Loucy (cell line): ENCODE measurements at regions not wholly inside any gene's neighbourhood (a gene's known extent, or its start where the extent isn't known, plus 50 kb on each side); places are given as distances from the start of the nearest gene placed in this dataset.

Experiments
- H2AFZ ChIP-seq: fragments of 200-600 bp; sonication (generic); 2 replicates; pipeline ENCODE4 v1.6.0; 2016; ENCODE audit warnings: antibody characterized with exemption, mild to moderate bottlenecking, low read length, moderate library complexity
- H3F3A ChIP-seq: fragments of 200-600 bp; 2 replicates; pipeline ENCODE4 v1.6.0; 2016; ENCODE audit warnings: antibody characterized with exemption, low read depth, mild to moderate bottlenecking
- H3K27me3 ChIP-seq: fragments of 200-600 bp; sonication (generic); 2 replicates; pipeline ENCODE4 v1.6.1; 2014; ENCODE audit warnings: low read length, mild to moderate bottlenecking; ENCODE audit not compliant: insufficient read depth, poor library complexity, severe bottlenecking
- H3K36me3 ChIP-seq: fragments of 200-600 bp; sonication (generic); 2 replicates; pipeline ENCODE4 v1.6.1; 2016; ENCODE audit warnings: low read length; ENCODE audit not compliant: insufficient read depth
- H3K4me1 ChIP-seq: fragments of 200-600 bp; sonication (generic); 2 replicates; pipeline ENCODE4 v1.5.1; 2014; ENCODE audit warnings: low read length, mild to moderate bottlenecking; ENCODE audit not compliant: insufficient read depth, poor library complexity, severe bottlenecking
- H3K4me2 ChIP-seq: fragments of 200-600 bp; sonication (generic); 2 replicates; pipeline ENCODE4 v1.6.0; 2014; ENCODE audit warnings: antibody characterized with exemption, low read length, low read depth, mild to moderate bottlenecking; ENCODE audit not compliant: poor library complexity, severe bottlenecking
- H3K4me3 ChIP-seq: fragments of 200-600 bp; sonication (generic); 2 replicates; pipeline ENCODE4 v1.5.1; 2014; ENCODE audit warnings: low read length, mild to moderate bottlenecking, mixed read lengths; ENCODE audit not compliant: poor library complexity, severe bottlenecking
- H3K79me2 ChIP-seq: fragments of 200-600 bp; sonication (generic); 2 replicates; pipeline ENCODE4 v1.6.1; 2014; ENCODE audit warnings: low read length; ENCODE audit not compliant: insufficient read depth
- H3K9ac ChIP-seq: fragments of 200-600 bp; sonication (generic); 2 replicates; pipeline ENCODE4 v1.6.0; 2014; ENCODE audit warnings: mild to moderate bottlenecking, low read depth, low read length, moderate library complexity; ENCODE audit not compliant: poor library complexity, severe bottlenecking
- H3K9me2 ChIP-seq: fragments of 200-600 bp; sonication (generic); replicated peaks from 2 replicates; pipeline ENCODE4 v1.6.1; 2016; ENCODE audit warnings: low read depth, low read length, mixed read lengths
- H3K9me3 ChIP-seq: fragments of 200-600 bp; sonication (generic); 2 replicates; pipeline ENCODE4 v1.6.1; 2014; ENCODE audit warnings: mild to moderate bottlenecking, antibody characterized with exemption, low read length, low read depth; ENCODE audit not compliant: insufficient read depth
- H4K20me1 ChIP-seq: fragments of 200-600 bp; sonication (generic); 2 replicates; pipeline ENCODE4 v1.6.0; 2014; ENCODE audit warnings: antibody characterized with exemption, low read length, mild to moderate bottlenecking; ENCODE audit not compliant: insufficient read depth, poor library complexity, severe bottlenecking
- CTCF ChIP-seq: fragments of 200-600 bp; sonication (generic); conservative IDR thresholded peaks from 2 replicates; pipeline ENCODE4 v1.5.1; 2014; ENCODE audit warnings: mild to moderate bottlenecking, antibody characterized with exemption, low read length
- EZH2phosphoT487 ChIP-seq: fragments of 200-600 bp; IDR thresholded peaks from 2 replicates; pipeline ENCODE4 v1.6.1; 2018; ENCODE audit warnings: antibody characterized with exemption, mild to moderate bottlenecking, moderate library complexity, borderline replicate concordance

GRCh38 chr10:105702211-105702610, 1061.1 kb downstream of the SORCS3 start:
- Histone ChIP-seq H3K9me2 (no peaks in the 10 kb centered on the region), H3K79me2 (no peaks in the 10 kb centered on the region), H3K9me3 (no peaks in the 10 kb centered on the region), H3K4me3 (no peak overlapping the region), H4K20me1 (no peaks in the 10 kb centered on the region), H3K9ac (no peak overlapping the region), H3K27me3 (no peaks in the 10 kb centered on the region), H3K4me2 (no peak overlapping the region), H3K4me1 (no peaks in the 10 kb centered on the region), H3K36me3 (no peaks in the 10 kb centered on the region), H3F3A (no peaks in the 10 kb centered on the region), H2AFZ (no peak overlapping the region)
- TF ChIP-seq CTCF (no peak), EZH2phosphoT487 (no peak)

- H3K9ac ChIP-seq, result no peak overlapping the region
- TF ChIP-seq CTCF, result no peak
- no peak for TF ChIP-seq EZH2phosphoT487
These were observed 1059.1 kb downstream of the SORCS3 start for GRCh38 chr10:105700218-105700617.

GRCh38 chr10:105699504-105699903, 1058.4 kb downstream of the SORCS3 start:
- Histone ChIP-seq H3K79me2 (no peaks in the 10 kb centered on the region), H3K36me3 (no peaks in the 10 kb centered on the region), H3K27me3 (no peaks in the 10 kb centered on the region), H3K4me3 (no peak overlapping the region), H3K4me2 (no peak overlapping the region), H3K9ac (no peak overlapping the region), H3K9me2 (no peaks in the 10 kb centered on the region), H3F3A (no peaks in the 10 kb centered on the region), H3K9me3 (no peaks in the 10 kb centered on the region), H2AFZ (no peak overlapping the region), H3K4me1 (no peaks in the 10 kb centered on the region), H4K20me1 (no peaks in the 10 kb centered on the region)
- TF ChIP-seq EZH2phosphoT487 (no peak), CTCF (no peak)

More at GRCh38 chr10:105700218-105700617, 1059.1 kb downstream of the SORCS3 start:
- Histone ChIP-seq H3K36me3 (no peaks in the 10 kb centered on the region), H3K9me2 (no peaks in the 10 kb centered on the region), H3K79me2 (no peaks in the 10 kb centered on the region), H3K9me3 (no peaks in the 10 kb centered on the region), H3F3A (no peaks in the 10 kb centered on the region), H3K4me1 (no peaks in the 10 kb centered on the region), H3K4me2 (no peak overlapping the region), H3K4me3 (no peak overlapping the region), H2AFZ (no peak overlapping the region), H3K27me3 (no peaks in the 10 kb centered on the region), H4K20me1 (no peaks in the 10 kb centered on the region)
